ENCODE measurements at regions not wholly inside any gene's neighbourhood (a gene's known extent, or its start where the extent isn't known, plus 50 kb on each side); places are given as distances from the start of the nearest gene placed in this dataset.

GRCh38 chrX:140090800-140091124 is 125.4 kb upstream of the CXorf66 start:
- ChIA-PET POLR2A (interaction anchor here (0.6 kb wide), 1 partner anchor 13 kb away, joined by 8 read pairs; no protein-coding TSS in a partner anchor), CTCF (no interaction called here)
- TF ChIP-seq REST (IDR thresholded peaks at IDR 0.05; ENCODE audit: insufficient read depth in 1 of 2, low read depth in 2 of 2, low read length in 1 of 2) (no peak), CTCF (IDR thresholded peaks at IDR 0.05) (no peak), SIN3A (IDR thresholded peaks at IDR 0.05; ENCODE audit: borderline replicate concordance, insufficient read depth, low read depth, low read length) (no peak), TCF7L2 (IDR thresholded peaks at IDR 0.05; ENCODE audit: low read depth, low read length) (no peak), POLR2AphosphoS5 (IDR thresholded peaks at IDR 0.05; ENCODE audit: low read depth, low read length) (no peak)
- peak overlapping the region; percentile 44 to 48 for H3K4me3 ChIP-seq (ENCODE audit: low read depth in 2 of 2, low read length in 2 of 2)
- ATAC-seq (peak; percentile 71), DNase-seq (ENCODE audit: low read depth, low spot score) (no peak)
- peaks cover 26% of the 10 kb centered on the region for H3K27me3 ChIP-seq (ENCODE audit: control insufficient read depth, insufficient read depth, low read length)
- in situ Hi-C loops (cut with HindIII; ENCODE audit: low pct_unique_long_range_greater_than_20kb, low sequenced_read_pairs) (no loop called here), intact Hi-C loops (cut with micrococcal nuclease; ENCODE audit: unreplicated experiment) (no loop called here)
- no peaks in the 10 kb centered on the region for H3K36me3 ChIP-seq (ENCODE audit: control insufficient read depth, insufficient read depth, low read length)
- no peaks in the 10 kb centered on the region for H3K4me1 ChIP-seq (ENCODE audit: control insufficient read depth, insufficient read depth, low read length)
- no peaks in the 10 kb centered on the region for H3K9me3 ChIP-seq (ENCODE audit: control insufficient read depth, insufficient read depth, low read depth, low read length)
- H3K27ac ChIP-seq (ENCODE audit: low read length) = no peak overlapping the region
- no TSS peak for BruUV-seq (replicated peaks)

GRCh38 chrX:140088438-140088837 is 123.1 kb upstream of the CXorf66 start:
- ATAC-seq = no peak
- peaks cover 26% of the 10 kb centered on the region for H3K27me3 ChIP-seq (ENCODE audit: control insufficient read depth, insufficient read depth, low read length)
- H3K27ac ChIP-seq (ENCODE audit: low read length) = no peak overlapping the region
- in situ Hi-C loops (cut with HindIII; ENCODE audit: low pct_unique_long_range_greater_than_20kb, low sequenced_read_pairs) (no loop called here), intact Hi-C loops (cut with micrococcal nuclease; ENCODE audit: unreplicated experiment) (no loop called here)
- ChIA-PET POLR2A (no interaction called here), CTCF (no interaction called here)
- H3K9me3 ChIP-seq (ENCODE audit: control insufficient read depth, insufficient read depth, low read depth, low read length) = no peaks in the 10 kb centered on the region
- no TSS peak for BruUV-seq (replicated peaks)
- DNase-seq (ENCODE audit: low read depth, low spot score) = no peak
- no peak overlapping the region for H3K4me3 ChIP-seq (ENCODE audit: low read depth in 2 of 2, low read length in 2 of 2)
- H3K36me3 ChIP-seq (ENCODE audit: control insufficient read depth, insufficient read depth, low read length) = no peaks in the 10 kb centered on the region
- TF ChIP-seq POLR2AphosphoS5 (IDR thresholded peaks at IDR 0.05; ENCODE audit: low read depth, low read length) = no peak
- no peaks in the 10 kb centered on the region for H3K4me1 ChIP-seq (ENCODE audit: control insufficient read depth, insufficient read depth, low read length)

- BruUV-seq (replicated peaks) = no TSS peak
- DNase-seq (ENCODE audit: low read depth, low spot score) (no peak), ATAC-seq (no peak)
- H3K4me1 ChIP-seq (ENCODE audit: control insufficient read depth, insufficient read depth, low read length) = no peaks in the 10 kb centered on the region
- TF ChIP-seq CTCF (IDR thresholded peaks at IDR 0.05) = no peak
- POLR2A ChIA-PET = no interaction called here
- intact Hi-C loops (cut with micrococcal nuclease; ENCODE audit: unreplicated experiment) = no loop called here
- in situ Hi-C loops (cut with HindIII; ENCODE audit: low pct_unique_long_range_greater_than_20kb, low sequenced_read_pairs) = no loop called here
- peaks cover 26% of the 10 kb centered on the region for H3K27me3 ChIP-seq (ENCODE audit: control insufficient read depth, insufficient read depth, low read length)
- H3K27ac ChIP-seq (ENCODE audit: low read length) = no peak overlapping the region
- H3K9me3 ChIP-seq (ENCODE audit: control insufficient read depth, insufficient read depth, low read depth, low read length) = no peaks in the 10 kb centered on the region
- H3K36me3 ChIP-seq (ENCODE audit: control insufficient read depth, insufficient read depth, low read length) = no peaks in the 10 kb centered on the region
- CTCF ChIA-PET = no interaction called here
- H3K4me3 ChIP-seq (ENCODE audit: low read depth in 2 of 2, low read length in 2 of 2) = no peak overlapping the region
These were observed 122.6 kb upstream of the CXorf66 start for GRCh38 chrX:140087875-140088274.
